CD8-positive, alpha-beta memory T cell (primary cell): ENCODE measurements at regions not wholly inside any gene's neighbourhood (a gene's known extent, or its start where the extent isn't known, plus 50 kb on each side); places are given as distances from the start of the nearest gene placed in this dataset.

Source experiments
- CTCF ChIA-PET: fragments of 350-600 bp; sonication (Branson Sonifier 250); formaldehyde crosslinking; loops from one replicate; lab custom pipeline; 2021; ENCODE audit warnings: antibody characterized with exemption; lab: Charles Lee
- POLR2A ChIA-PET: fragments of 350-600 bp; sonication (Branson Sonifier 250); formaldehyde crosslinking; loops from one replicate; lab custom pipeline; 2021; ENCODE audit warnings: antibody characterized with exemption; lab: Charles Lee
- DNase-seq, 5 donors: peaks; one replicate each; pipeline versions ENCODE4 v3.0.0 to v3.0.0-alpha.2; 2020 to 2022; ENCODE audit warnings: mixed read lengths in 1 of 5
- H3K27ac ChIP-seq: one replicate; pipeline ENCODE4 v1.7.0; 2013; ENCODE audit warnings: low read depth, mild to moderate bottlenecking, low read length, moderate library complexity
- H3K27me3 ChIP-seq: 2 replicates; pipeline ENCODE4 v1.7.0; 2013; ENCODE audit warnings: low read length, mild to moderate bottlenecking; ENCODE audit not compliant: insufficient read depth, poor library complexity, severe bottlenecking
- H3K36me3 ChIP-seq: 2 replicates; pipeline ENCODE4 v1.7.0; 2013; ENCODE audit warnings: mild to moderate bottlenecking, low read length, moderate library complexity; ENCODE audit not compliant: insufficient read depth
- H3K4me1 ChIP-seq: 2 replicates; pipeline ENCODE4 v1.7.0; 2013; ENCODE audit warnings: mild to moderate bottlenecking, low read length, moderate library complexity; ENCODE audit not compliant: insufficient read depth
- H3K4me3 ChIP-seq: 2 replicates; pipeline ENCODE4 v1.7.0; 2013; ENCODE audit warnings: mild to moderate bottlenecking, low read length
- H3K9me3 ChIP-seq: 2 replicates; pipeline ENCODE4 v1.7.0; 2013; ENCODE audit warnings: mild to moderate bottlenecking, low read length
- H3K27ac Mint-ChIP-seq, 8 donors: one replicate each; pipeline ENCODE4 v1.8.0; 2020 to 2021; ENCODE audit warnings: mixed read lengths in 8 of 8, mild to moderate bottlenecking in 6 of 8, inconsistent platforms in 3 of 8, moderate library complexity in 3 of 8
- H3K27me3 Mint-ChIP-seq, 2 donors: one replicate each; pipeline ENCODE4 v1.8.0; 2020 to 2021; ENCODE audit warnings: mixed read lengths in 2 of 2, mild to moderate bottlenecking in 1 of 2, moderate library complexity in 1 of 2
- H3K36me3 Mint-ChIP-seq, 3 donors: one replicate each; pipeline ENCODE4 v1.8.0; 2020 to 2021; ENCODE audit warnings: mixed read lengths in 3 of 3, inconsistent platforms in 1 of 3, mild to moderate bottlenecking in 1 of 3
- H3K4me1 Mint-ChIP-seq, 3 donors: one replicate each; pipeline ENCODE4 v1.8.0; 2020 to 2021; ENCODE audit warnings: mixed read lengths in 3 of 3, inconsistent platforms in 1 of 3, mild to moderate bottlenecking in 1 of 3
- H3K4me3 Mint-ChIP-seq, 7 donors: one replicate each; pipeline ENCODE4 v1.8.0; 2020 to 2021; ENCODE audit warnings: mixed read lengths in 7 of 7, mild to moderate bottlenecking in 6 of 7, moderate library complexity in 4 of 7, inconsistent platforms in 2 of 7
- H3K9me3 Mint-ChIP-seq, 5 donors: one replicate each; pipeline ENCODE4 v1.8.0; 2020 to 2022; ENCODE audit warnings: mixed read lengths in 5 of 5, mild to moderate bottlenecking in 3 of 5, moderate library complexity in 2 of 5, inconsistent platforms in 1 of 5

DNA sequence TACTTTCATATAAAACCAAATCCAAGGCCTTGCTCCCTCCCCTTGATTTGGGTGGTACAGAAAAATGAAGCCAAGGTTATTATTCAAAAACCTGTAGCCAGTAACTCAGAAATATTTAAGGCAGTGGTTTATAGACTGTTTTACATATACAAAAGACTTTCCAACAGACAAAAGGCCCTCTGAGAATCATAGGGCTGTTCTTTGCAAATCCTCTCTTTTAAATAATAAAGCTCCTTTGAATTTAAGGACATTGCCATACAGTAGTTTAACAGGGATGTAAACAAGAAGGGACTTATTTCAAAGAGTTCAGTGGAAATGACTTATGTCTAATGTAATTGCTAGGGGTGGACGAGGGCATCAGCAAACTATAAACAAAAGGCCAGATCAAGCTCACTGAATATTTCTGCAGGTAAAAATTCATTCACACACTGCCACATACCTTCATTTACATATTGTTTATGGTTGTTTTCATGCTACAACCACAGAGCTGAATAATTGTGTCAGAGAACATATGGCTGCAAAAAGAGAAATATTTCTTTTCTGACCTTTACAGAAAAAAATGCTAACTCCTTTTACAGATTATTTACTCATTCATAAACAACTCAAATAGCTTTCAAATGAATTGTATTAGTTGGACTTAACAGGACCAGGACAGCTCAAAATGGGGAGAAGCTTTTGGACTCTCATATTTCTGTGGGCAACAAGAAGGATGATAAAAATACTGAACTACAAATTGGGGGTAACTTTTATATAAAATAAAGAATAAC, 665.6 kb downstream of the SLITRK1 start:
- no peaks in the 10 kb centered on the region for H3K27me3 Mint-ChIP-seq
- Histone ChIP-seq H3K4me3 (no peak overlapping the region), H3K27ac (no peak overlapping the region), H3K36me3 (no peaks in the 10 kb centered on the region), H3K9me3 (no peaks in the 10 kb centered on the region), H3K4me1 (no peaks in the 10 kb centered on the region), H3K27me3 (no peaks in the 10 kb centered on the region)
- POLR2A ChIA-PET = no interaction called here
- H3K9me3 Mint-ChIP-seq = peaks cover 0 to 21% (median 0%) of the 10 kb centered on the region in 5 donors
- no peaks in the 10 kb centered on the region for H3K4me1 Mint-ChIP-seq
- no peak overlapping the region for H3K27ac Mint-ChIP-seq
- H3K4me3 Mint-ChIP-seq = no peak overlapping the region
- H3K36me3 Mint-ChIP-seq = no peaks in the 10 kb centered on the region
- DNase-seq = no peak
- CTCF ChIA-PET = no interaction called here

GRCh38 chr13:83215627-83216026, 666.6 kb downstream of the SLITRK1 start:
- H3K9me3 Mint-ChIP-seq = peaks cover 0 to 26% (median 3%) of the 10 kb centered on the region in 5 donors
- H3K27ac Mint-ChIP-seq = no peak overlapping the region
- no peaks in the 10 kb centered on the region for H3K27me3 ChIP-seq
- H3K4me3 Mint-ChIP-seq = no peak overlapping the region
- no peaks in the 10 kb centered on the region for H3K4me1 Mint-ChIP-seq
- H3K9me3 ChIP-seq = no peaks in the 10 kb centered on the region
- DNase-seq = no peak
- ChIA-PET CTCF (no interaction called here), POLR2A (no interaction called here)
- no peak overlapping the region for H3K27ac ChIP-seq
- no peaks in the 10 kb centered on the region for H3K4me1 ChIP-seq
- H3K27me3 Mint-ChIP-seq = no peaks in the 10 kb centered on the region
- no peaks in the 10 kb centered on the region for H3K36me3 Mint-ChIP-seq
- H3K4me3 ChIP-seq = no peak overlapping the region
- no peaks in the 10 kb centered on the region for H3K36me3 ChIP-seq

- CTCF ChIA-PET = no interaction called here
- no peaks in the 10 kb centered on the region for H3K4me1 ChIP-seq
- Mint-ChIP-seq H3K27me3 (no peaks in the 10 kb centered on the region), H3K9me3 (peaks cover 0 to 22% (median 5%) of the 10 kb centered on the region in 5 donors), H3K27ac (no peak overlapping the region), H3K4me1 (no peaks in the 10 kb centered on the region), H3K4me3 (no peak overlapping the region), H3K36me3 (no peaks in the 10 kb centered on the region)
- DNase-seq = no peak
- H3K27ac ChIP-seq = no peak overlapping the region
- POLR2A ChIA-PET = no interaction called here
- no peaks in the 10 kb centered on the region for H3K27me3 ChIP-seq
- no peak overlapping the region for H3K4me3 ChIP-seq
- H3K9me3 ChIP-seq = no peaks in the 10 kb centered on the region
- no peaks in the 10 kb centered on the region for H3K36me3 ChIP-seq
Observed at GRCh38 chr13:83214452-83214851, 667.8 kb downstream of the SLITRK1 start.

DNA sequence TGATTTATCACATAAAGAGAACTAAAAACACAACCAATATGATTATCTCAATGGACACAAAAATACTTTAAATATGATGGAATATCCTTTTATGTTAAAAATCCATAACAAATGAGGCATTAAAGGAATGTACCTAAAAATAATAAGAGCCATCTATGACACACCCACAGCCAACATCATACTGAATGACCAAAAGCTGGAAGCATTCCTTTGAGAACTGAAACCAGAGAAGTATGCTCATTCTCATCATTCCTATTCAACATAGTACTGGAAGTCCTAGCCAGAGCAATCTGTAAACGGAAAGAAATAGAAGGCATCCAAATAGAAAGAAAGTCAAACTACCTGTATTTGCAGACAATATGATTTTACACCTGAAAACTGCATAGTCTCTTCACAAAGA, 671.0 kb downstream of the SLITRK1 start:
- Histone ChIP-seq H3K36me3 (no peaks in the 10 kb centered on the region), H3K4me3 (no peak overlapping the region), H3K9me3 (no peaks in the 10 kb centered on the region), H3K4me1 (no peaks in the 10 kb centered on the region), H3K27ac (no peak overlapping the region), H3K27me3 (no peaks in the 10 kb centered on the region)
- peaks cover 0 to 18% (median 5%) of the 10 kb centered on the region in 5 donors for H3K9me3 Mint-ChIP-seq
- H3K27me3 Mint-ChIP-seq = no peaks in the 10 kb centered on the region
- H3K4me3 Mint-ChIP-seq = no peak overlapping the region
- DNase-seq = no peak
- POLR2A ChIA-PET = no interaction called here
- H3K36me3 Mint-ChIP-seq = no peaks in the 10 kb centered on the region
- H3K27ac Mint-ChIP-seq = no peak overlapping the region
- no peaks in the 10 kb centered on the region for H3K4me1 Mint-ChIP-seq
- CTCF ChIA-PET = no interaction called here

GRCh38 chr13:83204886-83205285, 677.4 kb downstream of the SLITRK1 start:
- POLR2A ChIA-PET = no interaction called here
- H3K36me3 ChIP-seq = no peaks in the 10 kb centered on the region
- Mint-ChIP-seq H3K27me3 (no peaks in the 10 kb centered on the region), H3K4me1 (no peaks in the 10 kb centered on the region), H3K9me3 (peaks cover 1 to 11% (median 5%) of the 10 kb centered on the region in 5 donors), H3K36me3 (no peaks in the 10 kb centered on the region), H3K27ac (no peak overlapping the region), H3K4me3 (no peak overlapping the region)
- DNase-seq = no peak
- H3K4me1 ChIP-seq = no peaks in the 10 kb centered on the region
- no peak overlapping the region for H3K27ac ChIP-seq
- no peaks in the 10 kb centered on the region for H3K9me3 ChIP-seq
- CTCF ChIA-PET = no interaction called here
- H3K27me3 ChIP-seq = no peaks in the 10 kb centered on the region
- H3K4me3 ChIP-seq = no peak overlapping the region

DNA sequence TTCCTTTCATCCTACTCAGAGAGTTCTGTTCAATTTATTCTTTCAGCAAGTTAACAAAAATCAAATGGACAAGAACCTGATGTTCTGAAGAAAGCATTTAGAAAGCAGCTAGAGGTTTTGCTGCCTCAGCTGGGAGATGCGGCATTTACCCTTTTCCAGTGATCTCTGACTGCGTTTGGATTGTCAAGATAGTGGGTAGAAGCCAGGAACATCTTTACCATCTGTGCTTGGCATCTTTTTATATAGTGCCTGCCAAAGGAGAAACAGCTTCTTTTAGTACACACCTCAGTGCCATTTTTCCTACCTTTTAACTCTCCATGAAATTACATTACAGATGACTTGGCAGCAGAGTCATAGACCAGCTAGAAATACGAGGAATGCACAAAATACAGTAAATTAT, 680.8 kb downstream of the SLITRK1 start:
- no peaks in the 10 kb centered on the region for H3K27me3 ChIP-seq
- no peak overlapping the region for H3K27ac ChIP-seq
- Mint-ChIP-seq H3K9me3 (peaks cover 0 to 18% (median 4%) of the 10 kb centered on the region in 5 donors), H3K27ac (no peak overlapping the region), H3K4me3 (no peak overlapping the region), H3K4me1 (no peaks in the 10 kb centered on the region), H3K36me3 (no peaks in the 10 kb centered on the region), H3K27me3 (no peaks in the 10 kb centered on the region)
- no peaks in the 10 kb centered on the region for H3K36me3 ChIP-seq
- no peak for DNase-seq
- H3K9me3 ChIP-seq = no peaks in the 10 kb centered on the region
- H3K4me3 ChIP-seq = no peak overlapping the region
- no peaks in the 10 kb centered on the region for H3K4me1 ChIP-seq
- ChIA-PET POLR2A (no interaction called here), CTCF (no interaction called here)

GRCh38 chr13:83197316-83197715, 685.0 kb downstream of the SLITRK1 start:
- Histone ChIP-seq H3K9me3 (no peaks in the 10 kb centered on the region), H3K36me3 (no peaks in the 10 kb centered on the region), H3K4me3 (no peak overlapping the region), H3K4me1 (no peaks in the 10 kb centered on the region), H3K27me3 (no peaks in the 10 kb centered on the region), H3K27ac (no peak overlapping the region)
- Mint-ChIP-seq H3K4me1 (no peaks in the 10 kb centered on the region), H3K27me3 (no peaks in the 10 kb centered on the region), H3K36me3 (no peaks in the 10 kb centered on the region), H3K27ac (no peak overlapping the region), H3K4me3 (no peak overlapping the region), H3K9me3 (peaks cover 0 to 27% (median 3%) of the 10 kb centered on the region in 5 donors)
- CTCF ChIA-PET = no interaction called here
- no peak for DNase-seq
- POLR2A ChIA-PET = no interaction called here

DNA sequence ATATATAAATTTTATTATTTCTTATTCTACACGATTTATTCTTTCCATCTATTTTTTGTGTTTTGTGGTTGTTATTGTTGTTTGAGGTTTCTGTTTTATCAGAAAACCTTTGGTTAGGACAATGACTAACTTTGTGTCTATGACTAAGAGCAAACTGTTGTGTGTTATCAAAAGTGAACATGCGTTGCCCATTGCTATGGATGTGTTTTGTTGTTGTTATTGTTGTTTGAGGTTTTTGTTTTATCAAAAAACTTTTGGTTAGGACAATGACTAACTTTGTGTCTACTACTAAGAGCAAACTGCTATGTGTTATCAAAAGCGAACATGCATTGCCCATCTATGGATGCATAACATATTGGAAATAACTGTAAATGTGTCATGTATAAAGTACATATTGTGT, 692.3 kb downstream of the SLITRK1 start:
- ChIA-PET POLR2A (no interaction called here), CTCF (no interaction called here)
- H3K4me1 ChIP-seq = no peaks in the 10 kb centered on the region
- H3K4me1 Mint-ChIP-seq = no peaks in the 10 kb centered on the region
- no peaks in the 10 kb centered on the region for H3K36me3 Mint-ChIP-seq
- no peak for DNase-seq
- no peaks in the 10 kb centered on the region for H3K9me3 ChIP-seq
- no peak overlapping the region for H3K4me3 Mint-ChIP-seq
- no peak overlapping the region for H3K27ac ChIP-seq
- H3K9me3 Mint-ChIP-seq = peaks cover 2 to 44% (median 6%) of the 10 kb centered on the region in 5 donors
- no peaks in the 10 kb centered on the region for H3K36me3 ChIP-seq
- no peak overlapping the region for H3K4me3 ChIP-seq
- no peaks in the 10 kb centered on the region for H3K27me3 Mint-ChIP-seq
- H3K27me3 ChIP-seq = no peaks in the 10 kb centered on the region
- H3K27ac Mint-ChIP-seq = no peak overlapping the region
